HUES64 (cell line): ENCODE measurements at regions not wholly inside any gene's neighbourhood (a gene's known extent, or its start where the extent isn't known, plus 50 kb on each side); places are given as distances from the start of the nearest gene placed in this dataset.
"Not testable (repeated sequence)": the region's sequence is repeated elsewhere in the genome, so short reads cannot be mapped to it uniquely, and the experiment has no call there.

Experiments used
- H3K27ac ChIP-seq: 2 replicates; pipeline ENCODE4 v1.7.0; 2013; ENCODE audit warnings: low read depth, low read length, inconsistent platforms
- H3K27me3 ChIP-seq: 2 replicates; pipeline ENCODE4 v1.6.1; 2013; ENCODE audit warnings: mild to moderate bottlenecking, low read length; ENCODE audit not compliant: insufficient read depth
- H3K36me3 ChIP-seq: 2 replicates; pipeline ENCODE4 v1.6.1; 2013; ENCODE audit warnings: mild to moderate bottlenecking, low read length; ENCODE audit not compliant: insufficient read depth
- H3K4me1 ChIP-seq: 2 replicates; pipeline ENCODE4 v1.6.1; 2013; ENCODE audit warnings: mild to moderate bottlenecking, low read length, moderate library complexity; ENCODE audit not compliant: insufficient read depth
- H3K4me3 ChIP-seq: 2 replicates; pipeline ENCODE4 v1.5.1; 2013; ENCODE audit warnings: mild to moderate bottlenecking, low read length, moderate library complexity
- H3K9ac ChIP-seq: 2 replicates; pipeline ENCODE4 v1.6.1; 2013; ENCODE audit warnings: mild to moderate bottlenecking, low read depth, low read length
- H3K9me3 ChIP-seq: 2 replicates; pipeline ENCODE4 v1.6.1; 2013; ENCODE audit warnings: low read depth, low read length; ENCODE audit not compliant: insufficient read depth
- WGBS: fragments of 150-250, 120-280 bp; methylation state at CpG from one replicate; pipeline ENCODE4 v1.1.7; 2013; ENCODE audit warnings: missing lambda C conversion rate; 5-methylcytosine and 5-hydroxymethylcytosine counted together

- Histone ChIP-seq H3K27ac (no peak overlapping the region), H3K4me1 (peaks cover 33% of the 10 kb centered on the region), H3K9ac (no peak overlapping the region), H3K4me3 (no peak overlapping the region), H3K36me3 (no peaks in the 10 kb centered on the region), H3K27me3 (peaks cover 20% of the 10 kb centered on the region), H3K9me3 (no peaks in the 10 kb centered on the region)
- WGBS: 92% methylated on average over 2 of the region's 2 CpGs
Observed at GRCh38 chr16:5922686-5923085, 825.1 kb upstream of the EEF2KMT start.

DNA sequence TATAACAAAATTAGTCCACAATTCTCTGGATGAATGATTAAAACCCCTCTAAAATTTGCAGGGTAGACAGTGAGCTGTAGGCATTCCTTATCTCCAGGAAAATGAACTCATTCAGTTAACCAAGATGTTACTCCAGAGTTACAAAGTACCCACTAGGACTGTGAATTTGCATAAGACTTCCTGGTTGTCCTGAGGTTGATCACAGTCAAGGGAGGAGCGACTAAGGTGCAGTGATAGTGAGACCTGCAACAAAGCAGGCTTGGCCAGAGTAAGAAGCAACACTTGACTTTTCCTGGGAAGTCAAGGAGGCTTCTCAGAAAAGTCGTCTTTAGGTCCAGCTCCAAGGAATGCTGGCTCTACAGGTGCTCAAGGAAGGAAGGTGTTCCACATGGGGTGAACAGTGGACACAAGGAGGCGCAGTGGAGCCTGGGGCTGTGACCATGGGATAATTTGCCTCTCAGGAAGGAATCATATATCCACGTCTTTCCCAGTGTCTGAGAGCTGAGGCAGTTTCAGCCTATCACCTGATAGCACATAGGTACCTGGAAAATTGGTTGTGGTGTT lies 821.1 kb upstream of the EEF2KMT start:
- H3K9ac ChIP-seq: no peak overlapping the region
- no peak overlapping the region for H3K4me3 ChIP-seq
- peaks cover 31% of the 10 kb centered on the region for H3K4me1 ChIP-seq
- no peaks in the 10 kb centered on the region for H3K9me3 ChIP-seq
- no peaks in the 10 kb centered on the region for H3K36me3 ChIP-seq
- H3K27me3 ChIP-seq: no peaks in the 10 kb centered on the region; the same call in 1 of the 2 replicates
- no peak overlapping the region for H3K27ac ChIP-seq
- WGBS: 61% methylated on average over 4 of the region's 4 CpGs

GRCh38 chr16:5917436-5918195 lies 820.0 kb upstream of the EEF2KMT start:
- no peak overlapping the region for H3K9ac ChIP-seq
- H3K36me3 ChIP-seq: no peaks in the 10 kb centered on the region
- H3K4me3 ChIP-seq: no peak overlapping the region
- WGBS: 84% methylated on average over 12 of the region's 14 CpGs
- H3K4me1 ChIP-seq: peaks cover 31% of the 10 kb centered on the region
- H3K9me3 ChIP-seq: no peaks in the 10 kb centered on the region
- H3K27ac ChIP-seq: peak overlapping the region; percentile 36; the same call in 1 of the 2 replicates
- no peaks in the 10 kb centered on the region; the same call in 1 of the 2 replicates for H3K27me3 ChIP-seq

GRCh38 chr16:5916711-5917191 lies 819.2 kb upstream of the EEF2KMT start:
- Histone ChIP-seq H3K4me1 (peaks cover 31% of the 10 kb centered on the region), H3K27me3 (no peaks in the 10 kb centered on the region; the same call in 1 of the 2 replicates), H3K9me3 (no peaks in the 10 kb centered on the region), H3K27ac (peak overlapping the region; percentile 39; the same call in 1 of the 2 replicates), H3K9ac (0 out of 2 replicates have a peak overlapping the region, but pooled peaks have one; percentile 1), H3K4me3 (no peak overlapping the region), H3K36me3 (no peaks in the 10 kb centered on the region)
- 31% methylated on average over 11 of the region's 11 CpGs for WGBS

GRCh38 chr16:5911241-5911640 lies 813.6 kb upstream of the EEF2KMT start:
- Histone ChIP-seq H3K27me3 (no peaks in the 10 kb centered on the region), H3K27ac (no peak overlapping the region), H3K4me3 (no peak overlapping the region), H3K4me1 (peaks cover 5% of the 10 kb centered on the region), H3K36me3 (no peaks in the 10 kb centered on the region), H3K9me3 (no peaks in the 10 kb centered on the region), H3K9ac (no peak overlapping the region)
- WGBS: 90% methylated on average over 10 of the region's 10 CpGs

DNA sequence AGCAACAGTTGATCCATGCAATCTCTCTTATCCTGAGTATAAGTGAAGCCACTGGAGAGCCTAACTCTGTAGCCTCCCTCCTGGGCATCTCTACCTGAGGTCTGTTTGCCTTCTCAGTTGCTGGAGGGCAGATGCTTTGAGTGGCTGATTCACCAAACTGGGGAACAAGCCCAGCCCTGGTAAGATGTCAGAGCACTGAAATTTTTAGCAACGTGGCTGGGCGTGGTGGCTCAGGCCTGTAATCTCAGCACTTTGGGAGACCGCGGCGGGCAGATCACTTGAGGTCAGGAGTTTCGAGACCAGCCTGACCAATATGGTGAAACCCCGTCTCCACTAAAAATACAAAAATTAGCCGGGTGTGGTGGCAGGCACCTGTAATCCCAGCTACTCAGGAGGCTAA lies 812.0 kb upstream of the EEF2KMT start:
- H3K4me3 ChIP-seq, H3K36me3 ChIP-seq, H3K27me3 ChIP-seq, H3K4me1 ChIP-seq, H3K9ac ChIP-seq, H3K27ac ChIP-seq, H3K9me3 ChIP-seq: not testable (repeated sequence)
- 96% methylated on average over 8 of the region's 8 CpGs for WGBS

DNA sequence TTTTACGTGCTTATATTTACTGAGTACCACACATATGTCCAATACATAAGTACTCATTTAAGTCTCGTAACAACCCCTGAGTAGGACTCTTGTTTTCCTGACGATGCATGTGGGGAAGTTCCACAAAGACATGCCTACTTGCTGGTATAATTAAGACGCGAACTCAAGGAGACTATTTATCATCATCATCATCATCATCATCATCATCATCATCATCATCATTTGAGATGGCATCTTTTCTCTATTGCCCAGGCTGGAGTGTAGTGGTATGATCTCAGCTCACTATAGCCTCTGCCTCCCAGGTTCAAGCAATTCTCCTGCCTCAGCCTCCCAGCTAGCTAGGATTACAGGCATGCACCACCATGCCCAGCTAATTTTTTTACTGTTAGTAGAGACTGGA lies 809.9 kb upstream of the EEF2KMT start:
- no peak overlapping the region for H3K4me3 ChIP-seq
- no peaks in the 10 kb centered on the region for H3K36me3 ChIP-seq
- no peaks in the 10 kb centered on the region for H3K4me1 ChIP-seq
- H3K9me3 ChIP-seq: no peaks in the 10 kb centered on the region
- no peak overlapping the region for H3K27ac ChIP-seq
- H3K27me3 ChIP-seq: no peaks in the 10 kb centered on the region
- WGBS: 96% methylated on average over 5 of the region's 5 CpGs
- H3K9ac ChIP-seq: no peak overlapping the region

- H3K9me3 ChIP-seq: no peaks in the 10 kb centered on the region
- WGBS: 95% methylated on average over 5 of the region's 6 CpGs
Observed at GRCh38 chr16:5906351-5906750, 808.8 kb upstream of the EEF2KMT start.

DNA sequence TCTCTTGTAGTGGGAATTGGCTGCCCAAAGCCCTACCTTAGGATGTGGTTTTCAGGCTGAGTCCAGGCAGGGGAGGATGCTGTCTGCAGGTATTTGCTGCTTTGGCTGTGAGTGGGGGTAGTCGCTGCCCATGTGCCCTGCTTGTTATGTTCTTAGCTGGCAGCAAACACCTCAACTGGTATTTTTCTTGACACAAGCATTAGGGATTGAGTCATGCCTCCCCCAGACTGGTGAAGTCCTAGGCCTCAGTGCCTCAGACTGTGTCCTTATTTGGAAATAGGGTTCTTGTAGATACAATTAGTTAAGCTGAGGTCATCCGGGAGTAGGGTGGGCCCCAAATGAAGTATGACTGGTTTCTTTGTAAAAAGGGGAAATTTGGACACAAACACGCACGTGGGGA lies 808.3 kb upstream of the EEF2KMT start:
- Histone ChIP-seq H3K36me3 (no peaks in the 10 kb centered on the region), H3K9me3 (no peaks in the 10 kb centered on the region), H3K27ac (no peak overlapping the region), H3K27me3 (no peaks in the 10 kb centered on the region), H3K4me1 (no peaks in the 10 kb centered on the region), H3K4me3 (no peak overlapping the region), H3K9ac (no peak overlapping the region)
- WGBS: 88% methylated on average over 4 of the region's 4 CpGs

More at GRCh38 chr16:5906351-5906750, 808.8 kb upstream of the EEF2KMT start:
- H3K4me1 ChIP-seq: no peaks in the 10 kb centered on the region
- no peaks in the 10 kb centered on the region for H3K27me3 ChIP-seq
- no peak overlapping the region for H3K4me3 ChIP-seq
- no peak overlapping the region for H3K9ac ChIP-seq
- H3K36me3 ChIP-seq: no peaks in the 10 kb centered on the region
- H3K27ac ChIP-seq: no peak overlapping the region

DNA sequence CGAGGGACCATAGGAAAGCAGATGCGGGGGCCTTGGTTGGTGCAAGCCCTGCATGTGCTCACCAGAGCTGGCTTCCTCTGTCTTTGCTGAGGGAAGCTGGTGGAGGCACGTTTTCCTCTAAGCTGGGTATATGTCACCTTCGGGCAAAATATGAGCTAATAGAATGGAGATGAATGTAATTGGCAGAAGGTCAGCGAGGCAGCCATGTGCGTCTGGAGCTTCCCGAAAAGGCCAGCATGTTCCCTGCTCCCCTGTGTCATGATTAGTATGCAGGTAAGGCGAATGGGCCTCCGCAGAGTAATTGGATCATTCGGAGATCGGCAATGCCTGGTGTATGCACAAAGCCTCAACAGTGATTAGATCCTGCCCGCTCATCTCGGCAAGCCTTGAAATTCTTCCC lies 806.2 kb upstream of the EEF2KMT start:
- H3K4me1 ChIP-seq: no peaks in the 10 kb centered on the region
- no peaks in the 10 kb centered on the region for H3K9me3 ChIP-seq
- no peaks in the 10 kb centered on the region for H3K36me3 ChIP-seq
- H3K4me3 ChIP-seq: no peak overlapping the region
- no peaks in the 10 kb centered on the region for H3K27me3 ChIP-seq
- 91% methylated on average over 12 of the region's 13 CpGs for WGBS
- H3K9ac ChIP-seq: no peak overlapping the region
- no peak overlapping the region for H3K27ac ChIP-seq

GRCh38 chr16:5903153-5903552 lies 805.6 kb upstream of the EEF2KMT start:
- H3K4me3 ChIP-seq: no peak overlapping the region
- no peaks in the 10 kb centered on the region for H3K27me3 ChIP-seq
- 86% methylated on average over 2 of the region's 3 CpGs for WGBS
- no peak overlapping the region for H3K9ac ChIP-seq
- H3K4me1 ChIP-seq: no peaks in the 10 kb centered on the region
- no peaks in the 10 kb centered on the region for H3K9me3 ChIP-seq
- no peaks in the 10 kb centered on the region for H3K36me3 ChIP-seq
- H3K27ac ChIP-seq: no peak overlapping the region
